GM12864 (cell line): ENCODE measurements at regions not wholly inside any gene's neighbourhood (a gene's known extent, or its start where the extent isn't known, plus 50 kb on each side); places are given as distances from the start of the nearest gene placed in this dataset.

Experiments
- DNase-seq: peaks from one replicate; pipeline ENCODE4 v3.0.0-alpha.2; 2011; ENCODE audit warnings: low read depth
- H3K4me3 ChIP-seq: 2 replicates; pipeline ENCODE4 v1.5.1; 2011; ENCODE audit warnings: mild to moderate bottlenecking, low read depth, low read length, control low read depth
- TF ChIP-seq, protein P1 (sequence below): IDR thresholded peaks from 2 replicates; pipeline ENCODE4 v1.5.1; 2011; ENCODE audit warnings: low read depth, mild to moderate bottlenecking, moderate library complexity, low read length, control low read depth, inconsistent platforms; ENCODE audit errors: missing control alignments

DNA sequence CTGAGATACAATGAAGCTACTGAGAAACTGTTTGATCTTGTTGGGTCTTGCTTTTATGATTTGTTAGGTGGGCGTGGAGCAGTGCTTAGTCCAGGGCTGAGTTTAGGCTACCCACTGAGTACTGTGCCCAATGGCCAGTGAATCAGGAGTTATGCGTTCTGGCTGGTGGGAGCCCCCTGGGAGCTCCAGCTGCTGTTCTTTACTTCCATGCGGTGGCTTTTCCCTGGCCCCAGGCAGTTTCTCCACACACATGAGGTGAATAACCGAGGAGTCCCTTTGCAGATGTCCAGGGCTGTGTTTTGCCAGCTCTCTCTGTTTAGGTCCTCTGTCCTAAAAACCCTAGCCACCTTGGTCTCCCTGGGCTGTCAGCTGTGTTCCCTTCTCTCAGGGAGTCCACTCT is 106.5 kb downstream of the KLF13 start:
- no peak for DNase-seq
- H3K4me3 ChIP-seq = no peak overlapping the region
- TF ChIP-seq, protein P1, sequence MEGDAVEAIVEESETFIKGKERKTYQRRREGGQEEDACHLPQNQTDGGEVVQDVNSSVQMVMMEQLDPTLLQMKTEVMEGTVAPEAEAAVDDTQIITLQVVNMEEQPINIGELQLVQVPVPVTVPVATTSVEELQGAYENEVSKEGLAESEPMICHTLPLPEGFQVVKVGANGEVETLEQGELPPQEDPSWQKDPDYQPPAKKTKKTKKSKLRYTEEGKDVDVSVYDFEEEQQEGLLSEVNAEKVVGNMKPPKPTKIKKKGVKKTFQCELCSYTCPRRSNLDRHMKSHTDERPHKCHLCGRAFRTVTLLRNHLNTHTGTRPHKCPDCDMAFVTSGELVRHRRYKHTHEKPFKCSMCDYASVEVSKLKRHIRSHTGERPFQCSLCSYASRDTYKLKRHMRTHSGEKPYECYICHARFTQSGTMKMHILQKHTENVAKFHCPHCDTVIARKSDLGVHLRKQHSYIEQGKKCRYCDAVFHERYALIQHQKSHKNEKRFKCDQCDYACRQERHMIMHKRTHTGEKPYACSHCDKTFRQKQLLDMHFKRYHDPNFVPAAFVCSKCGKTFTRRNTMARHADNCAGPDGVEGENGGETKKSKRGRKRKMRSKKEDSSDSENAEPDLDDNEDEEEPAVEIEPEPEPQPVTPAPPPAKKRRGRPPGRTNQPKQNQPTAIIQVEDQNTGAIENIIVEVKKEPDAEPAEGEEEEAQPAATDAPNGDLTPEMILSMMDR = no peak

DNA sequence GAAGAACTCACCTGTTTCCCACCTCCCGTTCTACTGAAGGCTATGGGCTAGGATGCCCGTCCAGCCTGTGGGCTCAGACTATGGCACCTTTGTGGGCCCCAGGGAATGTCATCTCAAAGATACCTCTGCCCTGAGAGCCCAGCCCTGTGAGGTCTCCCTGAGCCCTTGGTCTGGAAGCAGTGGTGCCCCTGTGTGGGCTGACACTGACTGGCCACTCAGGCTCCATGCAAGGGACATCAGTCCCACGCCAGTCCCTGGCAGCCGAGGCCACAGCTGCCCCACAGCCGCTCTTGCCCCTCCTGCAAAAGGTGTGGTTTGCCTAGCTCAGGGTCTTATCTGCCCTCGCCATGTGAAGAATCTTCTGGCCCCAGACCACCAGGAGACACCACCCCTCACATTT is 106.9 kb downstream of the KLF13 start:
- H3K4me3 ChIP-seq = no peak overlapping the region
- TF ChIP-seq, protein P1 = no peak
- no peak for DNase-seq

DNA sequence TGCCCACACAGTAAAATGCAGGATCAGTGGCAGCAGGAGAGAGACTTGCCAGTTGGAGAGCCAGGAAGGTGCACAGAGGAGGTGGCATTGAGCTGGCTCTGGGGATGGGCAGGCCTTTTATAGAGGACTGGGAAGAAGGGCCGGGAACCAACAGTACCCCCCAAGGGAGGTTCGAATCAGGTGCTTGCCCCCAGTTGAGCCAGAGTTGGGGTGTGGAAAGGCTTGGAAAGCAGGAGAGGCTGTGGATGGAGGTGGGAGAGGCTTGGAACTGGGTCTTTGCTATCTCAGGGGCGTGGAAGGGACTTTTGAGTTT is 107.6 kb downstream of the KLF13 start:
- no peak for DNase-seq
- H3K4me3 ChIP-seq = no peak overlapping the region
- TF ChIP-seq, protein P1 = no peak

DNA sequence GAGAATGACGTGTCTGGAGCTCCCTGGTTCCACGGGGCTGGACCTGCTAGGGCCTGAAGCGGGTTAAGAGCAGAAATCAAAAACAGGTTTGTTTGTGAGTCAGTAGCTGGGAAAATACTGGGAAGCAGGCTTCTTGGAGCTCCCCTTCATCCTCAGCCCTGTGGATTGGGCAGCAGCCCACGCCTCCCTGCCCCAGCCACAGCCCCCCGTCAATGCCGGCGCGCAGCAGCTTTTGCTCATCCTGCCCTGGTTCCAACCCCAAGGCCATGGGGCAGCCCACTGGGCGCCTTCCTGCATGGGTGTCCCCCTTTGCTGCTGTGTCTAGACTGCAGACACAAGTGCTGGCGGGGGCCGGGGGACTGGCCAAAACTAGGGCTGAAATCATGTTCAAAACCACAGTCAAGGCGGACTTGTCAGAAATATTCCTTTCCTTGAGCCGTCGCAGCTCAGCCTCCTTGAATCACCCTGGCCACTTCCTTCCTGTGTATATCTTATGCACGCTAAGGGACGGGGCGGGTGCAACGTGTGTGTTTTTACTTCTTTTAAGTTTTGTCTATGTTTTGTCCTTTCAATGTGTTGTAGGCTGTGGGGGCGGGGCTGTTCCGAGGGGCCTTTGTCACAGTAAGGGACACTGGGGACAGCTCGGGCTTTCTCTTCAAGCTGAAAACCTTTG is 108.1 kb downstream of the KLF13 start:
- H3K4me3 ChIP-seq = peak overlapping the region; percentile 25
- DNase-seq = peak; percentile 84
- TF ChIP-seq, protein P1 = no peak

DNA sequence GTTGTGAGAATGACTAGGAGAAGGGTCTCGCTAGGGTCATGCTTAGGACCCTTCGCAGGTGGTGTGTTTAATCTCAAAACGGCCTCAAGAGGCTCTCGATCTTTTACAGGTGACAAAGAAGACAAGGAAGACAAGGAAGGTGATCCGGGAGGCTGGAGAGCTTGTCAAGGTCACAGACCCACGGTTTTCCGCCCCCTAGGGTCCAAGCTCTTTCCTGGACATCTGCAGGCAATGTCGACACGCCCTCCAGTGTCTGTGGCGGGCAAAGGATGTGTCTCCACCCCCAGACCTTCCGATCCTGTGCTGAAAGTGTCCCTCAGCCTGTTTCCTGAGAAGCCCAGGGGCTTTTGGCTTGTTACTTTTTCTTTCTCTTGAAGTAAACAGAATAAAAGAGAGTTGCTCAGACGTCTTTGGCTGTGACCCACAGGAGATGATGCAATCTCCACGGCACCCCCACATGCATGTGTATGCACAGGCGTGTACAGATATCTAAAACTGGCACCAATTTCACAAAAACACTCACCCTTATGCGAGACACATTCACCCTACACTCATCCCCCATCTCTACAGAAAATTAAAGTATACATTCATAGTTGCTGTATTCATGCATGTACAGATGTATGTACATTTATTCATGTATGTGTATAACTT is 108.8 kb downstream of the KLF13 start:
- DNase-seq = peak; percentile 91
- H3K4me3 ChIP-seq = peak overlapping the region; percentile 25
- TF ChIP-seq, protein P1 = peak; percentile 84

DNA sequence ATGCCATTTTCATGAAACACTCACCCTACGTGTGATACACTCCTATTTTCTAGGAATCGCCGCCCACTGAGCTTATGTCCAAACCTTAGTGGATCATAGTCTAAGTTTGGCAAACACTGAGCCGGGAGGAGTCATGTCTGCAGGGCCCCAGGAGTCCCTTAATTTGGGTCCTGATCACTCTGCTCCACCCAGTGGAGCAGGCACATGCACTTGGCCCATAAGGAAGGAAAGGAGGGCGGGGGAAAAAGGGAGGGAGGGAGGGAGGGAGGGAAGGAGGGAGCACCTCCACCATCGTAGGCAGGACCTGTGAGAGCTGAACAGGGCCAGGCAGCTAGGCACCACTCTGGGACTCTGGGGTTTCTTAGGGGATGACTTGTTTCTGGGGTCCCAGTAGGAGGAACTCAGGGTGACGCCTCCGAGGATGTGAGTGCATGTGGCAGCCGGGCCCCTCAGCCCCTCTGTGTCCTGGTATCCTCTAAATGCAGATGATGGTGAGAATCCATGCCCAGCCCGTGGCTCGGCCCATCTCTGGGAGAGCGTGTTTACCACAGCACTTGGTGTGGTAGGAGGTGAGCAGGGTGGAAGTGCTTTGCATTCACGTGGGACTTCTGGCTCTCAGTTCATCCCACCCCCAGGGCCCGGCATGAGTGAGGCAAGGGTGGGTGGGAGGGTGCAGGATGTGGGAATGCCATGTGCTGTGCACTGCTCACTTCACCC is 109.4 kb downstream of the KLF13 start:
- TF ChIP-seq, protein P1 = no peak
- no peak overlapping the region; the same call in 1 of the 2 replicates for H3K4me3 ChIP-seq
- no peak for DNase-seq
